HCT116 (cell line): ENCODE measurements at regions not wholly inside any gene's neighbourhood (a gene's known extent, or its start where the extent isn't known, plus 50 kb on each side); places are given as distances from the start of the nearest gene placed in this dataset.

Experiments
- ATF3 ChIP-seq: IDR thresholded peaks from 2 replicates; pipeline ENCODE4 v1.6.1; 2012
- CTCF ChIP-seq, 3 experiments: fragments of 200-600 bp in 1 of 3; sonication (generic) in 1 of 3; IDR thresholded peaks in 2 of 3; conservative IDR thresholded peaks in 1 of 3; 2 replicates each; pipeline ENCODE4 v1.5.1; 2012 to 2017; ENCODE audit warnings: low read depth in 2 of 3, low read length in 2 of 3, antibody characterized with exemption in 1 of 3, borderline replicate concordance in 1 of 3, control low read depth in 1 of 3, mild to moderate bottlenecking in 1 of 3, mixed read lengths in 1 of 3, mixed run types in 1 of 3, moderate library complexity in 1 of 3; ENCODE audit not compliant: insufficient read depth in 1 of 3
- REST ChIP-seq: IDR thresholded peaks from 2 replicates; pipeline ENCODE4 v1.6.1; 2012; ENCODE audit warnings: low read depth
- SRF ChIP-seq: IDR thresholded peaks from 2 replicates; pipeline ENCODE4 v1.6.1; 2012; ENCODE audit warnings: low read depth

GRCh38 chr3:116872688-116873087, 163.1 kb downstream of the TUSC7 start:
- TF ChIP-seq ATF3: no peak
- TF ChIP-seq SRF: no peak
- TF ChIP-seq REST: no peak
- TF ChIP-seq CTCF (IDR thresholded peaks at IDR 0.05 in 2 of 3, conservative IDR thresholded peaks at IDR 0.05 in 1 of 3; ENCODE audit: borderline replicate concordance in 1 of 3, insufficient read depth in 1 of 3, low read depth in 2 of 3, low read length in 2 of 3): no peak
